ENCODE measurements at regions not wholly inside any gene's neighbourhood (a gene's known extent, or its start where the extent isn't known, plus 50 kb on each side); places are given as distances from the start of the nearest gene placed in this dataset.
"Not testable (repeated sequence)": the region's sequence is repeated elsewhere in the genome, so short reads cannot be mapped to it uniquely, and the experiment has no call there.

- Histone ChIP-seq H3K79me2 (ENCODE audit: control insufficient read depth, insufficient read depth, low read length) (no peaks in the 10 kb centered on the region), H3K4me2 (replicated peaks; ENCODE audit: low read depth, low read length, poor library complexity, severe bottlenecking) (peak overlapping the region; percentile 52), H2AFZ (ENCODE audit: insufficient read depth, low read depth, low read length, poor library complexity, severe bottlenecking) (peak overlapping the region; percentile 62), H3K4me3 (ENCODE audit: control extremely low read depth in 1 of 5, extremely low read depth in 1 of 5, insufficient read depth in 1 of 5, low read depth in 2 of 5, low read length in 4 of 5) (peak overlapping the region in 2 of 5 experiments; percentile 28 to 29), H4K20me1 (ENCODE audit: control insufficient read depth, insufficient read depth, low read length, poor library complexity, severe bottlenecking) (no peaks in the 10 kb centered on the region), H3K27ac (ENCODE audit: low read length in 2 of 2) (no peak overlapping the region), H3K27me3 (replicated peaks in 1 of 4; ENCODE audit: control extremely low read depth in 1 of 4, control insufficient read depth in 3 of 4, insufficient read depth in 4 of 4, low read length in 3 of 4) (peaks cover 0 to 7% (median 0%) of the 10 kb centered on the region in 4 experiments), H3K36me3 (replicated peaks in 1 of 2; ENCODE audit: control extremely low read depth in 1 of 2, control insufficient read depth in 1 of 2, extremely low read depth in 1 of 2, insufficient read depth in 2 of 2, low read length in 1 of 2) (no peaks in the 10 kb centered on the region), H3K9me3 (ENCODE audit: control extremely low read depth in 1 of 3, control insufficient read depth in 2 of 3, insufficient read depth in 1 of 3, low read length in 2 of 3) (no peaks in the 10 kb centered on the region), H3K4me1 (ENCODE audit: control insufficient read depth in 2 of 2, insufficient read depth in 2 of 2, low read length in 2 of 2) (peaks cover 9 to 19% of the 10 kb centered on the region in 2 donors), H3K9ac (ENCODE audit: low read length) (peak overlapping the region; percentile 7)
- H3K27me3 Mint-ChIP-seq, result peaks cover 22% of the 10 kb centered on the region
- ChIA-PET CTCF (no interaction called here), POLR2A (no interaction called here)
- peak overlapping the region; percentile 79 for H3K4me3 Mint-ChIP-seq
- peaks cover 13% of the 10 kb centered on the region for H3K9me3 Mint-ChIP-seq (ENCODE audit: insufficient read depth)
- 29% methylated on average over 7 of the region's 14 CpGs for WGBS (ENCODE audit: insufficient coverage)
- TF ChIP-seq EZH2 (IDR thresholded peaks at IDR 0.05; ENCODE audit: borderline replicate concordance, insufficient read depth, low read depth, low read length, poor library complexity, severe bottlenecking), result no peak
- TF ChIP-seq CTCF (IDR thresholded peaks at IDR 0.05), result no peak
- H3K4me1 Mint-ChIP-seq, result peaks cover 27% of the 10 kb centered on the region
- ATAC-seq (ENCODE audit: low read depth) (peak; percentile 43), DNase-seq (peak; percentile 8)
- H3K27ac Mint-ChIP-seq, result peak overlapping the region; percentile 32
- intact Hi-C loops (cut with micrococcal nuclease), result no loop called here
Measured at GRCh38 chr14:56004786-56005185, 113.4 kb upstream of the PELI2 start.

- H3K4me1 ChIP-seq (ENCODE audit: control insufficient read depth in 2 of 2, insufficient read depth in 2 of 2, low read length in 2 of 2), result peaks cover 9 to 19% of the 10 kb centered on the region in 2 donors
- H4K20me1 ChIP-seq (ENCODE audit: control insufficient read depth, insufficient read depth, low read length, poor library complexity, severe bottlenecking), result no peaks in the 10 kb centered on the region
- TF ChIP-seq CTCF (IDR thresholded peaks at IDR 0.05) (no peak), EZH2 (IDR thresholded peaks at IDR 0.05; ENCODE audit: borderline replicate concordance, insufficient read depth, low read depth, low read length, poor library complexity, severe bottlenecking) (no peak)
- no peaks in the 10 kb centered on the region for H3K79me2 ChIP-seq (ENCODE audit: control insufficient read depth, insufficient read depth, low read length)
- H3K4me1 Mint-ChIP-seq, result peaks cover 27% of the 10 kb centered on the region
- H3K4me3 ChIP-seq (ENCODE audit: control extremely low read depth in 1 of 5, extremely low read depth in 1 of 5, insufficient read depth in 1 of 5, low read depth in 2 of 5, low read length in 4 of 5), result peak overlapping the region in 2 of 5 experiments; percentile 28 to 29
- ATAC-seq (ENCODE audit: low read depth) (no peak), DNase-seq (no peak)
- no peaks in the 10 kb centered on the region for H3K9me3 ChIP-seq (ENCODE audit: control extremely low read depth in 1 of 3, control insufficient read depth in 2 of 3, insufficient read depth in 1 of 3, low read length in 2 of 3)
- WGBS (ENCODE audit: insufficient coverage), result 83% methylated on average over 6 of the region's 11 CpGs
- CTCF ChIA-PET, result no interaction called here
- peaks cover 13% of the 10 kb centered on the region for H3K9me3 Mint-ChIP-seq (ENCODE audit: insufficient read depth)
- peaks cover 0 to 7% (median 0%) of the 10 kb centered on the region in 4 experiments for H3K27me3 ChIP-seq (replicated peaks in 1 of 4; ENCODE audit: control extremely low read depth in 1 of 4, control insufficient read depth in 3 of 4, insufficient read depth in 4 of 4, low read length in 3 of 4)
- POLR2A ChIA-PET, result no interaction called here
- no peak overlapping the region for H3K27ac Mint-ChIP-seq
- H3K4me3 Mint-ChIP-seq, result peak overlapping the region; percentile 79
- peak overlapping the region; percentile 62 for H2AFZ ChIP-seq (ENCODE audit: insufficient read depth, low read depth, low read length, poor library complexity, severe bottlenecking)
- intact Hi-C loops (cut with micrococcal nuclease), result no loop called here
- H3K36me3 ChIP-seq (replicated peaks in 1 of 2; ENCODE audit: control extremely low read depth in 1 of 2, control insufficient read depth in 1 of 2, extremely low read depth in 1 of 2, insufficient read depth in 2 of 2, low read length in 1 of 2), result no peaks in the 10 kb centered on the region
- H3K27me3 Mint-ChIP-seq, result peaks cover 19% of the 10 kb centered on the region
- no peak overlapping the region for H3K27ac ChIP-seq (ENCODE audit: low read length in 2 of 2)
- H3K9ac ChIP-seq (ENCODE audit: low read length), result peak overlapping the region; percentile 7
- H3K4me2 ChIP-seq (replicated peaks; ENCODE audit: low read depth, low read length, poor library complexity, severe bottlenecking), result peak overlapping the region; percentile 52
Measured at GRCh38 chr14:56005191-56006053, 112.8 kb upstream of the PELI2 start.

- H3K27ac ChIP-seq (ENCODE audit: low read length in 2 of 2); H3K27ac Mint-ChIP-seq; H4K20me1 ChIP-seq (ENCODE audit: control insufficient read depth, insufficient read depth, low read length, poor library complexity, severe bottlenecking); H3K4me3 Mint-ChIP-seq; CTCF ChIA-PET; H2AFZ ChIP-seq (ENCODE audit: insufficient read depth, low read depth, low read length, poor library complexity, severe bottlenecking); intact Hi-C loops (cut with micrococcal nuclease); H3K9ac ChIP-seq (ENCODE audit: low read length); H3K36me3 ChIP-seq (replicated peaks in 1 of 2; ENCODE audit: control extremely low read depth in 1 of 2, control insufficient read depth in 1 of 2, extremely low read depth in 1 of 2, insufficient read depth in 2 of 2, low read length in 1 of 2); H3K27me3 ChIP-seq (replicated peaks in 1 of 4; ENCODE audit: control extremely low read depth in 1 of 4, control insufficient read depth in 3 of 4, insufficient read depth in 4 of 4, low read length in 3 of 4); POLR2A ChIA-PET; H3K4me3 ChIP-seq (ENCODE audit: control extremely low read depth in 1 of 5, extremely low read depth in 1 of 5, insufficient read depth in 1 of 5, low read depth in 2 of 5, low read length in 4 of 5); H3K9me3 ChIP-seq (ENCODE audit: control extremely low read depth in 1 of 3, control insufficient read depth in 2 of 3, insufficient read depth in 1 of 3, low read length in 2 of 3); ATAC-seq (ENCODE audit: low read depth); H3K4me2 ChIP-seq (replicated peaks; ENCODE audit: low read depth, low read length, poor library complexity, severe bottlenecking); DNase-seq; H3K79me2 ChIP-seq (ENCODE audit: control insufficient read depth, insufficient read depth, low read length): not testable (repeated sequence)
- H3K9me3 Mint-ChIP-seq (ENCODE audit: insufficient read depth), result peaks cover 13% of the 10 kb centered on the region
- peaks cover 9 to 19% of the 10 kb centered on the region in 2 donors for H3K4me1 ChIP-seq (ENCODE audit: control insufficient read depth in 2 of 2, insufficient read depth in 2 of 2, low read length in 2 of 2)
- 100% methylated on average over 4 of the region's 5 CpGs for WGBS (ENCODE audit: insufficient coverage)
- peaks cover 23% of the 10 kb centered on the region for H3K27me3 Mint-ChIP-seq
- peaks cover 27% of the 10 kb centered on the region for H3K4me1 Mint-ChIP-seq
Measured at GRCh38 chr14:56007491-56007890, 110.7 kb upstream of the PELI2 start.

Data from B cell (primary cell).